Adrenal gland (tissue), 9 donors: ENCODE measurements at regions not wholly inside any gene's neighbourhood (a gene's known extent, or its start where the extent isn't known, plus 50 kb on each side); places are given as distances from the start of the nearest gene placed in this dataset.

ENCODE experiments used
- DNase-seq, 7 donors: peaks; one replicate each; pipeline ENCODE4 v3.0.0-alpha.2; 2019 to 2020
- H3K27ac ChIP-seq, 5 donors: fragments of 200-600 bp; sonication (generic) in 4 of 5; 1 replicate in 3 of 5; 2 replicates in 2 of 5; pipeline versions ENCODE4 v1.5.1 to v1.8.0; 2016 to 2020; ENCODE audit warnings: mild to moderate bottlenecking in 1 of 5
- H3K27me3 ChIP-seq: fragments of 200-600 bp; 2 replicates; pipeline ENCODE4 v1.8.0; 2021
- H3K36me3 ChIP-seq, 2 donors: fragments of 200-600 bp; replicated peaks in 1 of 2; 1 replicate in 1 of 2; 2 replicates in 1 of 2; pipeline versions ENCODE4 v1.5.1 to v1.8.0; 2018 to 2022
- H3K4me1 ChIP-seq, 2 donors: fragments of 200-600 bp; replicated peaks in 1 of 2; 1 replicate in 1 of 2; 2 replicates in 1 of 2; pipeline versions ENCODE4 v1.5.1 to v1.8.0; 2018 to 2021
- H3K4me3 ChIP-seq, 4 donors: fragments of 200-600 bp; sonication (generic) in 3 of 4; one replicate each; pipeline ENCODE4 v1.5.1; 2016 to 2018
- H3K9me3 ChIP-seq, 3 donors: fragments of 200-600 bp; sonication (generic) in 1 of 3; replicated peaks in 1 of 3; 1 replicate in 2 of 3; 2 replicates in 1 of 3; pipeline versions ENCODE4 v1.5.1 to v1.8.0; 2016 to 2021
- POLR2A ChIP-seq, 2 donors: fragments of 450-650 bp; IDR thresholded peaks; one replicate each; pipeline ENCODE4 v1.6.1; 2017; ENCODE audit warnings: antibody characterized with exemption in 2 of 2, mild to moderate bottlenecking in 2 of 2, moderate library complexity in 1 of 2
- WGBS, 4 donors: extraction: QIAGEN DNeasy Blood & Tissue Kit in 2 of 4; methylation state at CpG; one replicate each; pipeline versions ENCODE4 v1.1.5 to v1.1.7; 2013 to 2017; 5-methylcytosine and 5-hydroxymethylcytosine counted together
- intact Hi-C, 2 donors: fragments of 100-400 bp; cut with DNase I; formaldehyde crosslinking; loops; one replicate each; pipeline versions ENCODE4 v1.14.1 to v1.15.0; 2022 to 2023
- TF ChIP-seq, protein P1 (sequence below), 6 experiments: fragments of 450-650 bp in 4 of 6; fragments of 200-600 bp in 2 of 6; sonication (generic) in 1 of 6; IDR thresholded peaks; 1 replicate in 5 of 6; 2 replicates in 1 of 6; pipeline versions ENCODE4 v1.5.1 to v1.8.0; 2016 to 2021; ENCODE audit warnings: antibody characterized with exemption in 6 of 6, mild to moderate bottlenecking in 2 of 6, moderate library complexity in 1 of 6
- donor health status: healthy with polysubstance abuse.
- donor health status: Bipolar disorder and iron deficiency.
- donor health status: DM: yes; HTN: yes; CAD: no.
- donor health status: DM: no; HTN: no; CAD: no.
- donor health status: DM: no; HTN: no; CAD: no.

DNA sequence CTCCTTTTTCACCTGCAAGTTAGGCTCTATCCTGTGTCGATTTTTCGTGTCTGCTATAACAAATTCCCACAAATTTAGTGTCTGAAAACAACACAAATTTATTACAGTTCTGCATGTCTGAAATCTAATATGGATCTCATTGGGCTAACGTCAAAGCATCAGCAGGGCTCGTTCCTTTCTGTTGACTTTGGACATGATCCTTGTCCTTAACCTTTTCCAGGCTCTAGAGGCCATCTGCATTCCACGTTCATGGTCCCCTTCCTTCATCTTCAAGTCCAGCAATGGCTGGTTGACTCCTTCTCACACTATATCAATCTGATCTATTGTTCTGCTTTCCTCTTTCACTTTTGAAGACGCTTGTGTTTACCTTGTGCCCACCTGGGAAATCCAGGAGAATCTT lies 165.7 kb upstream of the RARB start:
- Histone ChIP-seq H3K36me3 (no peaks in the 10 kb centered on the region), H3K27ac (no peak overlapping the region), H3K4me3 (no peak overlapping the region), H3K4me1 (no peaks in the 10 kb centered on the region), H3K27me3 (no peaks in the 10 kb centered on the region), H3K9me3 (no peaks in the 10 kb centered on the region)
- TF ChIP-seq, protein P1, sequence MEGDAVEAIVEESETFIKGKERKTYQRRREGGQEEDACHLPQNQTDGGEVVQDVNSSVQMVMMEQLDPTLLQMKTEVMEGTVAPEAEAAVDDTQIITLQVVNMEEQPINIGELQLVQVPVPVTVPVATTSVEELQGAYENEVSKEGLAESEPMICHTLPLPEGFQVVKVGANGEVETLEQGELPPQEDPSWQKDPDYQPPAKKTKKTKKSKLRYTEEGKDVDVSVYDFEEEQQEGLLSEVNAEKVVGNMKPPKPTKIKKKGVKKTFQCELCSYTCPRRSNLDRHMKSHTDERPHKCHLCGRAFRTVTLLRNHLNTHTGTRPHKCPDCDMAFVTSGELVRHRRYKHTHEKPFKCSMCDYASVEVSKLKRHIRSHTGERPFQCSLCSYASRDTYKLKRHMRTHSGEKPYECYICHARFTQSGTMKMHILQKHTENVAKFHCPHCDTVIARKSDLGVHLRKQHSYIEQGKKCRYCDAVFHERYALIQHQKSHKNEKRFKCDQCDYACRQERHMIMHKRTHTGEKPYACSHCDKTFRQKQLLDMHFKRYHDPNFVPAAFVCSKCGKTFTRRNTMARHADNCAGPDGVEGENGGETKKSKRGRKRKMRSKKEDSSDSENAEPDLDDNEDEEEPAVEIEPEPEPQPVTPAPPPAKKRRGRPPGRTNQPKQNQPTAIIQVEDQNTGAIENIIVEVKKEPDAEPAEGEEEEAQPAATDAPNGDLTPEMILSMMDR (IDR thresholded peaks at IDR 0.05): no peak
- no peak for TF ChIP-seq POLR2A (IDR thresholded peaks at IDR 0.05)
- WGBS, 4 donors: 55 to 64% (median 57%) methylated on average over 6 of the region's 6 CpGs
- intact Hi-C loops: no loop called here
- no peak for DNase-seq

DNA sequence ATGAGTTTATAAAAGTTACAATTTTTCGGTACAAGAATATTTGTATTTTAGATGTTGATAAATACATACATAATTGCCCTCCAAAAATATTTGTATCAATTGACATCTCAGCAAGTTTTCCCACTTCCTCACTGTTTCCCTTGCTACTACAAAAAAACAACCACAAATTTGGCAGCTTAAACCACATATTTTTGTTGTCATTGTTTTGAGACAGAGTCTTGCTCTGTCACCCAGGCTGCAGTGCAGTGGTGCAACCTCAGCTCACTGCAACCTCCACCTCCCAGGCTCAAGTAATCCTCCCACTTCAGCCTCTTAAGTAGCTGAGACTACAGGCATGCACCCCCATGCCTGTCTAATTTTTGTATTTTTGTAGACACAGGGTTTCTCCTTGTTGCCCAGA lies 162.8 kb upstream of the RARB start:
- intact Hi-C loops: no loop called here
- Histone ChIP-seq H3K36me3 (no peaks in the 10 kb centered on the region), H3K9me3 (no peaks in the 10 kb centered on the region), H3K4me3 (no peak overlapping the region), H3K27me3 (no peaks in the 10 kb centered on the region), H3K4me1 (no peaks in the 10 kb centered on the region), H3K27ac (no peak overlapping the region)
- 0 to 46% (median 30%) methylated on average over 1 of the region's 1 CpG for WGBS, 4 donors
- TF ChIP-seq POLR2A (IDR thresholded peaks at IDR 0.05): no peak
- TF ChIP-seq, protein P1 (IDR thresholded peaks at IDR 0.05): no peak
- no peak for DNase-seq

DNA sequence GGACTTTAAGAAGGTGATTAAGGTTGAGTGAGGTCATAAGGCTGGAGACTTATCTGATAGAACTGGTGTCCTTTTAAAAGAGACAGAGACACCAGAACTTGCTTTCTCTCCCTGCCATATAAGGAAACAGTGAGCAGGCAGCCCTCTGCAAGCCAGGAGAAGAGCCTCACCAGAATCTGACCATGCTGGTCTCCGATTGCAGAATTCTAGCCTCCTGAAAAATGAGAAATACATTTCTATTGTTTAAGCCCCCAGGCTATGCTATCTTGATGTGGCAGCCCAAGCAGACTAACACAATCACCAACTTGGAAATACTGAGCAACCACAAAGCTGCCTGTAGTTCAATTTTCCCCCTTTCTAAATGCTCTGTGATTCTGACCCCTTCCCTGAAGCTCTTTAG lies 161.4 kb upstream of the RARB start:
- intact Hi-C loops: no loop called here
- H3K4me1 ChIP-seq: no peaks in the 10 kb centered on the region
- H3K27me3 ChIP-seq: no peaks in the 10 kb centered on the region
- WGBS, 4 donors: 52 to 80% (median 61%) methylated on average over 1 of the region's 1 CpG
- TF ChIP-seq, protein P1 (IDR thresholded peaks at IDR 0.05): no peak
- no peak for TF ChIP-seq POLR2A (IDR thresholded peaks at IDR 0.05)
- DNase-seq: no peak
- no peak overlapping the region for H3K4me3 ChIP-seq
- no peak overlapping the region for H3K27ac ChIP-seq
- no peaks in the 10 kb centered on the region for H3K9me3 ChIP-seq
- H3K36me3 ChIP-seq: no peaks in the 10 kb centered on the region

DNA sequence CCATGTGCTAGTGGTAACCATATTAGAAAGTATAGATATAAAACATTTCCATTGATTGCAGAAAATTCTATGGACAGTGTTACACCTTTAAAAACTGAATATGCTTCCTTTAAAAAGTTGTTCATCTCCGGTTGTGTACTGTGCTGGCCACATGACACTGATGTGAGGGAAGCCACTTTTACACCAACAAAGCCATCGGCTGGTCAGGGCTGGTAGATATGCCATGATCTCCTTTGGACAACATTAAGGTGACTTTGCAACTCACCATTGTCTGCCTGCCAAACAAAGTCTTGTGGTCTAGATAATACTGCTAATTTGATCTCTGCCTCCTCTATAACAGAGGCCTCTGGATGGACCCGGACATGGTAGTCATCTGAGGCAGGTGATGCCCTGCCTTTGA lies 156.0 kb upstream of the RARB start:
- TF ChIP-seq, protein P1 (IDR thresholded peaks at IDR 0.05): no peak
- no peak for TF ChIP-seq POLR2A (IDR thresholded peaks at IDR 0.05)
- H3K27ac ChIP-seq: no peak overlapping the region
- WGBS, 4 donors: 64 to 77% (median 68%) methylated on average over 2 to 3 of the region's 3 CpGs
- DNase-seq: no peak
- no peaks in the 10 kb centered on the region for H3K9me3 ChIP-seq
- intact Hi-C loops: no loop called here
- no peaks in the 10 kb centered on the region for H3K27me3 ChIP-seq
- H3K4me3 ChIP-seq: no peak overlapping the region
- H3K4me1 ChIP-seq: no peaks in the 10 kb centered on the region
- H3K36me3 ChIP-seq: no peaks in the 10 kb centered on the region
